ENCODE measurements at regions not wholly inside any gene's neighbourhood (a gene's known extent, or its start where the extent isn't known, plus 50 kb on each side); places are given as distances from the start of the nearest gene placed in this dataset.
A peak's percentile ranks its signal among the peaks of the same experiment; 100 is the strongest.

DNA sequence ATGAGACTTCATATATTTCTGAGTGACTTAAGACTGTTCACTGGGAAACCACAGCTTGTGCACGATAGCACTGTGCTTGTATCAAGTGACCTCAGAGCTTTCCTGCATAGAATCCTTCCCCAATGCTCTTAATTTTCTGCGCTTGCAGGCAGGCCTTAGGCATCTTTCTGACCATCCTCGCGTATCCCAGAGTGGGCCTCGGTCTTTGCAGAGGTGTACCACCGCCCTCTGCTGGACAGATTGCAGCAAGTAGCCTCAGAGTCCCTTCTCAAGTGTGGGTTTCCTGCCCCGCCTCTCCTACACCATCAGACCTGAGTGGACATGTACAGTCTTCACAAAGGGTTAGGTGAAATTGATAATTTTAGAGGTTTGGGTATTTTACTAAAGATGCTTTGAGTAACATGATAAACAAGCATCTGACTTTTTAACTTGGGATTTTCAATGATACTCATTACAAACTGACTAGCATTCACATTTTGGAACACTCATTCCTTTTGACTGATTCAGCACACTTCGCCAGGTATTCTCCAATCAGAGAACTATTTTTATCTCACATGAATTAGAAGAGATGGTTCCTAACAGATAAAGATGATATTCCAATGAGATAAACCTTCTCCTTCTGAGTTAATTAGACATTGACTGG is 246.5 kb upstream of the USP25 start:
- no peak overlapping the region for H3K27ac ChIP-seq
- TF ChIP-seq, protein P1, sequence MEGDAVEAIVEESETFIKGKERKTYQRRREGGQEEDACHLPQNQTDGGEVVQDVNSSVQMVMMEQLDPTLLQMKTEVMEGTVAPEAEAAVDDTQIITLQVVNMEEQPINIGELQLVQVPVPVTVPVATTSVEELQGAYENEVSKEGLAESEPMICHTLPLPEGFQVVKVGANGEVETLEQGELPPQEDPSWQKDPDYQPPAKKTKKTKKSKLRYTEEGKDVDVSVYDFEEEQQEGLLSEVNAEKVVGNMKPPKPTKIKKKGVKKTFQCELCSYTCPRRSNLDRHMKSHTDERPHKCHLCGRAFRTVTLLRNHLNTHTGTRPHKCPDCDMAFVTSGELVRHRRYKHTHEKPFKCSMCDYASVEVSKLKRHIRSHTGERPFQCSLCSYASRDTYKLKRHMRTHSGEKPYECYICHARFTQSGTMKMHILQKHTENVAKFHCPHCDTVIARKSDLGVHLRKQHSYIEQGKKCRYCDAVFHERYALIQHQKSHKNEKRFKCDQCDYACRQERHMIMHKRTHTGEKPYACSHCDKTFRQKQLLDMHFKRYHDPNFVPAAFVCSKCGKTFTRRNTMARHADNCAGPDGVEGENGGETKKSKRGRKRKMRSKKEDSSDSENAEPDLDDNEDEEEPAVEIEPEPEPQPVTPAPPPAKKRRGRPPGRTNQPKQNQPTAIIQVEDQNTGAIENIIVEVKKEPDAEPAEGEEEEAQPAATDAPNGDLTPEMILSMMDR (conservative IDR thresholded peaks at IDR 0.05), result peak; percentile 100

DNA sequence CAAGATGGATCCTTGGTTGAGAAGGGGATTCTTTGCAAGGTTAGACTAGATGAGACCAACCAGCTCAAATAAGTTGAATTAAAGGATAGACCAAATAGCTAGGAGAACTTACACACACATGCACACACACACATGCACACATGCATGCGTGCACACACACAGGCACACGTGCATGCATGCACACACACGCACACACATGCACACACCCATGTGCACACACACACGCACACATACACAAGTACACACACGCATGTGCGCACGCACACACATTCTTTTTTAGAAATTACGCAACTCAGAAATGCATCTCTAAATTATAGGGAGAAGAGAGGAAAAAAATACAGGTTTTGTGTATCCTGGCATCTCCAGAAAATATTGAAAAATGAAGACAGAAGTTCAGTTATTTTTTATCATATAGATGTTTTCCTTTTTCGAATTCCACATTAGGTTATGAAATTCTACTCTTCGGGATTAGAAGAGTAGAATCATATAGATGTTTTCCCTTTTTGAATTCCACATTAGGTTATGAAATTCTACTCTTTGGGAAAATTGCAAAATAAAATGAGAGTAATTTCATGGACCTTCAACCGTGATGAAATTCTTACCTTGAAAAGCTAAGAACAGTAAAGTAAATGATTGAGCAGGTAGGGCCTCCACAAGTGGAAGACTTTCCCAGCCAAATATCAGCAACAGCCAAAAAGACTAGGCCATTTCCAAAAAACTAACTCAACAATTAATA is 243.2 kb upstream of the USP25 start:
- TF ChIP-seq, protein P1 (conservative IDR thresholded peaks at IDR 0.05), result no peak

DNA sequence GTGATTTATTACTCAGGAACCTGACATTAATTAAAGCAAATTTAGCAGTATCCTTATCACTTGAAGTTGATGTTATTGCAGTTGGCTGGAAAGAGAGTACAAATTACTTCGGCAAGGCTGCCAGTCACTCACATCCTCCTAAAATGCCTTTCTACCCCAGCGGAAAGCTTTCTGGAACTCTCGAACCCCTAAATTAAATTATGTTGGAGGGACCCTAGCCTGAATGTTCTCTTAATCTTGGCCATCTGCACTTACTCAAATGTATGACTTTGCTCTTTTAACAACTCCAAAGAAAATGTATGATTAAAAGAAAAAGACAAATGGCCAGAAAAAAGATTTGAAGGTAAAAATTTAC is 242.6 kb upstream of the USP25 start:
- TF ChIP-seq, protein P1 (conservative IDR thresholded peaks at IDR 0.05), result no peak
- no peak overlapping the region for H3K27ac ChIP-seq

More for the DNA sequence above, 243.2 kb upstream of the USP25 start:
- H3K27ac ChIP-seq, result no peak overlapping the region

DNA sequence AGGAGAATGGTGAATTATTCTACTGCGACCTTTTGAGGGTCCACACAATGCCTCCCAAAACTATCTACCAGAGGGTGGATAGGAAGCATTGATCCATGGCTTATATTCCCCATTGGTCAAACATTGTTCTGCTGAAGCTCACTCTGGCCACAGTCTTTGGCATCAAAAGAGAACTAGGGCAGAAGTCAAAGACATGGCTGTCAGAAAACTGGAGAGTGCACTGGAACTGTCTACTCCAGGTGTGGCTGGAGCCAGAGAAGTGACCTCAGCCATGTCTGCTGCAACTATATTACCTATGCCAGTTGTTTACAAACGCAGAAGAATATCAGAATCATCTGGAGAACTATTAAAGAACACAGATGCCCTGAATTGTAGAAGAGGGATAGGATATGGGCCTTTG is 238.7 kb upstream of the USP25 start:
- H3K27ac ChIP-seq, result no peak overlapping the region
- TF ChIP-seq, protein P1 (conservative IDR thresholded peaks at IDR 0.05), result no peak

DNA sequence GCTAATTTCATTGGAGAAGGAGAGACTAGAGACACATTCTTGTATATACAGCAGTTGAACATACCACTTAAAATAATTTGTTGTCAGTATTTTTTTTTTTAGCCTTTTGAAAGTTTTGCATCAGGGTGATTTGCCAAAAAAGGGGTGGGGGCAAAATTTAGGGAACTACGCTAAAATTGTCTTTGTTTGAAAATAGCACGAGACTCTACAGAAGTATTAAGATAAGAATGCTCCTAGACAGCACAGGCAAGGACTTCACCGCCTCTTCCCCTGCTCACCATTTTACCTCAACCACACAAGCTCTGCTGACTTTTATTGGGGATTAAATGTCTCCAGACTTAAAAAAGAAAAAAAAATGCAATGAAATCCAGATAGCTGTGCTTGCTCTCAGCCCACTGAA is 236.1 kb upstream of the USP25 start:
- TF ChIP-seq, protein P1 (conservative IDR thresholded peaks at IDR 0.05), result no peak
- no peak overlapping the region for H3K27ac ChIP-seq

DNA sequence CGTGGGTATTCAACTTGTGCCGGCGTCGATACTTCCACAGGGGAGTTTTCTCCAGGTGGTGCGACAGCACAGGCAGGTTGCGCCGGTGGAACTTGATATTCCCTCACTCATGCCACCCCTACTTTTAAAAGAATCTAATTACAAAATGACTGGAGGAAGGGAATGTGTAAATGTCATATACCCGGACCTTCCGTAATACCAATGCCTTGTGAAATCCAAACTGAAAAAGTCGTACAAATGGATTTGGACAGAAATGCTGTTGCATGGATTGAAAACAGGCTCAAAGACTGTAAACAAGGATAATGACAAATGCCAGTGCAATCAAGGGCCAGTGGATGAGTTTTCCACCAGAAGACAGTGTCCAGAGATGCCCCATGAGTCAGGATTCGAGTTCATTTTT is 235.3 kb upstream of the USP25 start:
- H3K27ac ChIP-seq, result no peak overlapping the region
- TF ChIP-seq, protein P1 (conservative IDR thresholded peaks at IDR 0.05), result no peak

DNA sequence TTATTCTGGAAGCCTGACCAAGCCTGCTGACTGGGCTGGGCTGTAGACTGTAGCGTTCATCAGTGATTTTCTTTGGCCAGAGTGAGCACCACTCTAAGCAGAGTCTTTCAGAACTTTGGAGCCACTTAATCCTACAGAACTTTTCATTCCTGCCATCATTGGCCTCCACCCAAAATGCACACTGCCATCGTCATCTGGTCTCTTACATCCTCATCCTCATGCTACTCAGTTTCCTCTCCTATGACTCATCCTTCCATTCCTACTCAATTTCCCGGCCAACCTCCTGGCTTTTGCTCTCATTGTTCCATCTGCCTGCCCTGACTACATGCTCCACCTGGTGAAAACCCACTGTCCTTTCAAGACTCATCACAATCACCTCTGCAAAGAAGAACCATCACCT is 233.8 kb upstream of the USP25 start:
- TF ChIP-seq, protein P1 (conservative IDR thresholded peaks at IDR 0.05), result no peak
- no peak overlapping the region for H3K27ac ChIP-seq

Measured in VCaP (cell line).